NB4 (cell line): ENCODE measurements at regions not wholly inside any gene's neighbourhood (a gene's known extent, or its start where the extent isn't known, plus 50 kb on each side); places are given as distances from the start of the nearest gene placed in this dataset.

ENCODE experiments used
- POLR2A ChIP-seq: IDR thresholded peaks from 2 replicates; pipeline ENCODE4 v1.6.1; 2011; ENCODE audit warnings: mild to moderate bottlenecking; ENCODE audit not compliant: insufficient read length; ENCODE audit errors: extremely low read depth
- TF ChIP-seq, protein P1 (sequence below): IDR thresholded peaks from one replicate; pipeline ENCODE4 v1.5.1; 2012; ENCODE audit warnings: low read depth, low read length
- TF ChIP-seq, protein P2 (sequence below): IDR thresholded peaks from 2 replicates; pipeline ENCODE4 v1.6.1; 2011; ENCODE audit warnings: low read depth, low read length

DNA sequence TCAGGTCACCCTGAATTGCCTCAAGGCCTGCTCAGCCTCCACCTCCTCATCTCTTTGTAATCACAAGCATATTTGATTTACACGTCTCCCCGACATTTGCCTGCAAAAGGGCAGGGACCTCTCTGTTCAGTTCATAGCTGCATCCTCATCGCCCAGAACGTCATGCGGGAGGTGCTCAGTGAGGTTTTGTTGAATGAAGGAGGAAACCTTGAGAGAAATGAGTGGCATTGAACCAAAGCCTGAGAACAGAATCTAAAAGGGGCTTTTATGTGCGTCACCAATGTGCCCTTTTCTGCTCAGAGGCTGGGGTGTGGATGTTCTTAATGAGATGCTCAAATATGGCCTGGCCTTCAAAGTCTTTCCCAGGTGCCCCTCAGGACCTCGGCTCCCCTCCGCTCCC is 50.0 kb upstream of the LHX5 start:
- no peak for TF ChIP-seq POLR2A
- TF ChIP-seq, protein P1, sequence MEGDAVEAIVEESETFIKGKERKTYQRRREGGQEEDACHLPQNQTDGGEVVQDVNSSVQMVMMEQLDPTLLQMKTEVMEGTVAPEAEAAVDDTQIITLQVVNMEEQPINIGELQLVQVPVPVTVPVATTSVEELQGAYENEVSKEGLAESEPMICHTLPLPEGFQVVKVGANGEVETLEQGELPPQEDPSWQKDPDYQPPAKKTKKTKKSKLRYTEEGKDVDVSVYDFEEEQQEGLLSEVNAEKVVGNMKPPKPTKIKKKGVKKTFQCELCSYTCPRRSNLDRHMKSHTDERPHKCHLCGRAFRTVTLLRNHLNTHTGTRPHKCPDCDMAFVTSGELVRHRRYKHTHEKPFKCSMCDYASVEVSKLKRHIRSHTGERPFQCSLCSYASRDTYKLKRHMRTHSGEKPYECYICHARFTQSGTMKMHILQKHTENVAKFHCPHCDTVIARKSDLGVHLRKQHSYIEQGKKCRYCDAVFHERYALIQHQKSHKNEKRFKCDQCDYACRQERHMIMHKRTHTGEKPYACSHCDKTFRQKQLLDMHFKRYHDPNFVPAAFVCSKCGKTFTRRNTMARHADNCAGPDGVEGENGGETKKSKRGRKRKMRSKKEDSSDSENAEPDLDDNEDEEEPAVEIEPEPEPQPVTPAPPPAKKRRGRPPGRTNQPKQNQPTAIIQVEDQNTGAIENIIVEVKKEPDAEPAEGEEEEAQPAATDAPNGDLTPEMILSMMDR: no peak
- TF ChIP-seq, protein P2, sequence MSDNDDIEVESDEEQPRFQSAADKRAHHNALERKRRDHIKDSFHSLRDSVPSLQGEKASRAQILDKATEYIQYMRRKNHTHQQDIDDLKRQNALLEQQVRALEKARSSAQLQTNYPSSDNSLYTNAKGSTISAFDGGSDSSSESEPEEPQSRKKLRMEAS: no peak
